HepG2 (cell line): ENCODE measurements at regions not wholly inside any gene's neighbourhood (a gene's known extent, or its start where the extent isn't known, plus 50 kb on each side); places are given as distances from the start of the nearest gene placed in this dataset.

Experiments
- ATAC-seq: fragments of 200-7000 bp; cut with Tn5 transposase; 3 replicates; pipeline ENCODE4 v1.9.1; 2020; ENCODE audit warnings: mild to moderate bottlenecking, moderate library complexity
- BruUV-seq: library from RNA; stranded (reverse); fragments of 400-500 nt; replicated peaks from 2 replicates; lab custom pipeline; 2021; lab: Mats Ljungman, UMichigan
- CTCF ChIA-PET: fragments of 300-600 bp; formaldehyde crosslinking; extraction: SDS; loops from one replicate; lab custom pipeline; 2021; ENCODE audit warnings: low total read pairs, inconsistent platforms, low intra/inter-chr PET ratio; lab: Yijun Ruan, JAX
- POLR2A ChIA-PET: fragments of 350-600 bp; sonication (Branson Sonifier 250); formaldehyde crosslinking; loops from one replicate; lab custom pipeline; 2020; ENCODE audit warnings: antibody characterized with exemption, inconsistent platforms; lab: Yijun Ruan, JAX
- DNase-seq: peaks from one replicate; pipeline ENCODE4 v3.0.0-alpha.2; 2015; ENCODE audit warnings: low spot score
- FAIRE-seq: peaks from 3 replicates; lab custom pipeline; 2011; peaks lifted over from hg19 to GRCh38; lab: Jason Lieb, UNC
- H2AFZ ChIP-seq: one replicate; pipeline ENCODE4 v1.6.1; 2011; ENCODE audit warnings: low read length, inconsistent platforms
- H3K27ac ChIP-seq: fragments of 300-600 bp; 3 replicates; pipeline ENCODE4 v1.8.0; 2011; ENCODE audit warnings: mixed run types, mild to moderate bottlenecking, mixed read lengths, low read length, inconsistent platforms; ENCODE audit not compliant: insufficient read depth; ENCODE audit errors: extremely low read length
- H3K27me3 ChIP-seq, 2 experiments: fragments of 200-600 bp in 1 of 2; 2 replicates in 1 of 2; 3 replicates in 1 of 2; pipeline versions ENCODE4 v1.6.0 to v1.8.0; 2011; ENCODE audit warnings: low read length in 2 of 2, mild to moderate bottlenecking in 2 of 2, moderate library complexity in 2 of 2, inconsistent platforms in 1 of 2; ENCODE audit not compliant: insufficient read depth in 2 of 2, control insufficient read depth in 1 of 2
- H3K36me3 ChIP-seq, 2 experiments: fragments of 200-600 bp in 1 of 2; replicated peaks in 1 of 2; 2 replicates in 1 of 2; 3 replicates in 1 of 2; pipeline versions ENCODE4 v1.5.1 to v1.8.0; 2011; ENCODE audit warnings: low read length in 2 of 2, inconsistent platforms in 1 of 2; ENCODE audit not compliant: insufficient read depth in 2 of 2, control insufficient read depth in 1 of 2
- H3K4me1 ChIP-seq: 2 replicates; pipeline ENCODE4 v1.5.1; 2012; ENCODE audit warnings: low read length, inconsistent platforms; ENCODE audit not compliant: insufficient read depth
- H3K4me2 ChIP-seq: 2 replicates; pipeline ENCODE4 v1.6.0; 2011; ENCODE audit warnings: low read depth, low read length, inconsistent platforms
- H3K4me3 ChIP-seq, 3 experiments: fragments of 200-600 bp in 1 of 3; sonication (generic), shearing (Covaris generic) in 1 of 3; replicated peaks in 1 of 3; 2 replicates each; pipeline ENCODE4 v1.5.1; 2011 to 2016; ENCODE audit warnings: low read length in 3 of 3, inconsistent platforms in 2 of 3, low read depth in 2 of 3, mild to moderate bottlenecking in 2 of 3, control low read depth in 1 of 3, mixed read lengths in 1 of 3; ENCODE audit not compliant: insufficient read depth in 1 of 3
- H3K79me2 ChIP-seq: one replicate; pipeline ENCODE4 v1.6.1; 2011; ENCODE audit warnings: low read length, inconsistent platforms; ENCODE audit not compliant: insufficient read depth
- H3K9ac ChIP-seq: 2 replicates; pipeline ENCODE4 v1.6.0; 2011; ENCODE audit warnings: mild to moderate bottlenecking, low read depth, low read length, inconsistent platforms; ENCODE audit not compliant: insufficient read depth
- H3K9me3 ChIP-seq: 2 replicates; pipeline ENCODE4 v1.5.1; 2012; ENCODE audit warnings: mild to moderate bottlenecking, low read length
- H4K20me1 ChIP-seq: 2 replicates; pipeline ENCODE4 v1.6.0; 2011; ENCODE audit warnings: inconsistent platforms, mild to moderate bottlenecking, low read length, moderate library complexity; ENCODE audit not compliant: insufficient read depth
- CENPT ChIP-seq: sonication (generic); formaldehyde crosslinking; IDR thresholded peaks from 2 replicates; pipeline ENCODE4 v1.8.0; 2022; ENCODE audit warnings: low read depth, mild to moderate bottlenecking, moderate library complexity, missing genetic modification reagents
- CERS6 ChIP-seq: sonication (generic); formaldehyde crosslinking; IDR thresholded peaks from 2 replicates; pipeline ENCODE4 v1.5.0; 2020; ENCODE audit warnings: missing genetic modification reagents
- KDM2A ChIP-seq: sonication (generic); formaldehyde crosslinking; IDR thresholded peaks from 2 replicates; pipeline ENCODE4 v1.4.0; 2020; ENCODE audit warnings: low read depth, missing genetic modification reagents, borderline replicate concordance
- MED1 ChIP-seq: sonication (generic); formaldehyde crosslinking; IDR thresholded peaks from 2 replicates; pipeline ENCODE4 v1.4.0; 2020; ENCODE audit warnings: missing genetic modification reagents
- MXD3 ChIP-seq: IDR thresholded peaks from 2 replicates; pipeline ENCODE4 v1.6.1; 2016; ENCODE audit warnings: mild to moderate bottlenecking, missing biosample characterization, missing genetic modification reagents
- MXI1 ChIP-seq: IDR thresholded peaks from 3 replicates; pipeline ENCODE4 v1.6.1; 2012; ENCODE audit warnings: low read depth, low read length, inconsistent platforms, borderline replicate concordance
- PRPF4 ChIP-seq: fragments of 200-400 bp; formaldehyde crosslinking; IDR thresholded peaks from 2 replicates; pipeline ENCODE4 v1.6.1; 2016; ENCODE audit warnings: low read length, low read depth; ENCODE audit not compliant: poor library complexity, severe bottlenecking
- SMC3 ChIP-seq: IDR thresholded peaks from 2 replicates; pipeline ENCODE4 v1.6.1; 2011; ENCODE audit warnings: low read length, improper control_type of control experiment
- TBX2 ChIP-seq: sonication (generic); formaldehyde crosslinking; IDR thresholded peaks from 2 replicates; pipeline ENCODE4 v1.5.0; 2020; ENCODE audit warnings: missing genetic modification reagents, mild to moderate bottlenecking, borderline replicate concordance
- ZMAT3 ChIP-seq: sonication (generic); formaldehyde crosslinking; conservative IDR thresholded peaks from 2 replicates; pipeline ENCODE4 v1.7.0; 2021; ENCODE audit warnings: missing genetic modification reagents
- ZNF205 ChIP-seq: IDR thresholded peaks from 2 replicates; pipeline ENCODE4 v1.6.1; 2018; ENCODE audit warnings: missing biosample characterization, missing genetic modification reagents
- ZNF660 ChIP-seq: sonication (generic); formaldehyde crosslinking; IDR thresholded peaks from 2 replicates; pipeline ENCODE4 v1.5.1; 2020; ENCODE audit warnings: mild to moderate bottlenecking, low read depth, missing genetic modification reagents, borderline replicate concordance
- WGBS: methylation state at CpG from one replicate; pipeline ENCODE4 v1.1.6; 2017; ENCODE audit warnings: low lambda C conversion rate; 5-methylcytosine and 5-hydroxymethylcytosine counted together
- in situ Hi-C: cut with HindIII; loops from 2 replicates; pipeline ENCODE4 v1.10.0; 2017; ENCODE audit warnings: low pct_unique_long_range_greater_than_20kb; ENCODE audit not compliant: extremely low pct_ligation_motif_present
- intact Hi-C: fragments of 100-400 bp; cut with micrococcal nuclease; formaldehyde crosslinking; loops from one replicate; pipeline ENCODE4 v1.10.0; 2022; ENCODE audit not compliant: unreplicated experiment
- TF ChIP-seq, protein P1 (sequence below): sonication (generic); formaldehyde crosslinking; IDR thresholded peaks from 2 replicates; pipeline ENCODE4 v1.8.0; 2022; ENCODE audit warnings: missing genetic modification reagents, mild to moderate bottlenecking, inconsistent platforms, borderline replicate concordance

- FAIRE-seq (no peak), DNase-seq (no peak), ATAC-seq (no peak)
- Histone ChIP-seq H3K27me3 (peaks cover 0 to 2% of the 10 kb centered on the region in 2 experiments; a peak in 2 of 5 replicates), H3K79me2 (no peaks in the 10 kb centered on the region), H3K9ac (no peak overlapping the region), H3K4me2 (no peak overlapping the region), H2AFZ (no peak overlapping the region), H3K9me3 (no peaks in the 10 kb centered on the region), H3K4me3 (no peak overlapping the region), H3K4me1 (no peaks in the 10 kb centered on the region), H3K27ac (no peak overlapping the region), H4K20me1 (no peaks in the 10 kb centered on the region), H3K36me3 (no peaks in the 10 kb centered on the region)
- in situ Hi-C loops: no loop called here
- 0% methylated on average over 4 of the region's 4 CpGs for WGBS
- CTCF ChIA-PET: no interaction called here
- POLR2A ChIA-PET: no interaction called here
- intact Hi-C loops: no loop called here
- BruUV-seq: no TSS peak
- TF ChIP-seq KDM2A (CRISPR knock-in tag) (no peak), MXI1 (no peak), ZNF205 (CRISPR knock-in tag) (no peak), SMC3 (no peak), PRPF4 (no peak), CENPT (CRISPR knock-in tag) (no peak), ZMAT3 (no peak), CERS6 (CRISPR knock-in tag) (no peak), ZNF660 (CRISPR knock-in tag) (no peak), TBX2 (CRISPR knock-in tag) (no peak), MXD3 (CRISPR knock-in tag) (no peak), MED1 (CRISPR knock-in tag) (no peak)
- TF ChIP-seq, protein P1, sequence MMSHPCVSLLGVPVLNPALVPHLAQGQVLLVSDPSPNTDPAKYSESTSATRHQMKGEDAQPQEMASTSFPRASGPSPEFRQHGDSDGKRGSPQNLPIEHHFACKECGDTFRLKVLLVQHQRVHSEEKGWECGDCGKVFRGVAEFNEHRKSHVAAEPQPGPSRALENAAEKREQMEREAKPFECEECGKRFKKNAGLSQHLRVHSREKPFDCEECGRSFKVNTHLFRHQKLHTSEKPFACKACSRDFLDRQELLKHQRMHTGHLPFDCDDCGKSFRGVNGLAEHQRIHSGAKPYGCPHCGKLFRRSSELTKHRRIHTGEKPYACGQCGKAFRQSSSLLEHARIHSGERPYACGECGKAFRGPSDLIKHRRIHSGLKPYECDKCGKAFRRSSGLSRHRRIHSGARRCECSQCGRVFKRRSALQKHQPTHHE: no peak
These were observed 203.4 kb upstream of the DDHD1 start for GRCh38 chr14:53356361-53357150.
